GM12872 (cell line): ENCODE measurements at regions not wholly inside any gene's neighbourhood (a gene's known extent, or its start where the extent isn't known, plus 50 kb on each side); places are given as distances from the start of the nearest gene placed in this dataset.

Experiments
- CTCF ChIP-seq: IDR thresholded peaks from 3 replicates; pipeline ENCODE4 v1.5.1; 2011; ENCODE audit warnings: low read depth, mild to moderate bottlenecking, low read length, moderate library complexity; ENCODE audit not compliant: insufficient read depth

- no peak for TF ChIP-seq CTCF
Measured at GRCh38 chr20:43341511-43341910, 116.2 kb upstream of the SRSF6 start.

GRCh38 chr20:43337036-43337435, 120.7 kb upstream of the SRSF6 start:
- no peak for TF ChIP-seq CTCF

GRCh38 chr20:43334080-43334479, 123.6 kb upstream of the SRSF6 start:
- no peak for TF ChIP-seq CTCF

GRCh38 chr20:43331906-43332305, 125.8 kb upstream of the SRSF6 start:
- TF ChIP-seq CTCF, result no peak

- no peak for TF ChIP-seq CTCF
Measured at GRCh38 chr20:43328697-43329096, 129.0 kb upstream of the SRSF6 start.

GRCh38 chr20:43325926-43326325, 131.8 kb upstream of the SRSF6 start:
- no peak for TF ChIP-seq CTCF

- no peak for TF ChIP-seq CTCF
Measured at GRCh38 chr20:43323592-43323991, 133.9 kb upstream of the PTPRT start.

- no peak for TF ChIP-seq CTCF
Measured at GRCh38 chr20:43322851-43323250, 133.1 kb upstream of the PTPRT start.
